VCaP (cell line): ENCODE measurements at regions not wholly inside any gene's neighbourhood (a gene's known extent, or its start where the extent isn't known, plus 50 kb on each side); places are given as distances from the start of the nearest gene placed in this dataset.

Experiments used
- H3K27ac ChIP-seq: fragments of 450-650 bp; 2 replicates; pipeline ENCODE4 v1.5.1; 2017
- CTCF ChIP-seq: fragments of 450-650 bp; conservative IDR thresholded peaks from 2 replicates; pipeline ENCODE4 v1.5.1; 2017; ENCODE audit warnings: mild to moderate bottlenecking, moderate library complexity

GRCh38 chr20:48425321-48425720 is 402.5 kb downstream of the PREX1 start:
- no peak for TF ChIP-seq CTCF

GRCh38 chr20:48422242-48422960 is 405.4 kb downstream of the PREX1 start:
- TF ChIP-seq CTCF: no peak

More at GRCh38 chr20:48425321-48425720, 402.5 kb downstream of the PREX1 start:
- no peak overlapping the region for H3K27ac ChIP-seq

GRCh38 chr20:48421547-48421946 is 406.3 kb downstream of the PREX1 start:
- no peak overlapping the region for H3K27ac ChIP-seq
- peak; percentile 45 for TF ChIP-seq CTCF

More at GRCh38 chr20:48422242-48422960, 405.4 kb downstream of the PREX1 start:
- no peak overlapping the region for H3K27ac ChIP-seq

GRCh38 chr20:48420176-48420575 is 407.6 kb downstream of the PREX1 start:
- H3K27ac ChIP-seq: no peak overlapping the region
- TF ChIP-seq CTCF: no peak

- TF ChIP-seq CTCF: no peak
- no peak overlapping the region for H3K27ac ChIP-seq
These were observed 408.6 kb downstream of the PREX1 start for GRCh38 chr20:48419173-48419572.

GRCh38 chr20:48416002-48416401 is 411.8 kb downstream of the PREX1 start:
- TF ChIP-seq CTCF: no peak
- no peak overlapping the region for H3K27ac ChIP-seq

GRCh38 chr20:48414786-48415185 is 413.0 kb downstream of the PREX1 start:
- no peak for TF ChIP-seq CTCF

More at GRCh38 chr20:48414786-48415185, 413.0 kb downstream of the PREX1 start:
- H3K27ac ChIP-seq: no peak overlapping the region
